SU-DHL-6 (cell line): ENCODE measurements at regions not wholly inside any gene's neighbourhood (a gene's known extent, or its start where the extent isn't known, plus 50 kb on each side); places are given as distances from the start of the nearest gene placed in this dataset.
"Not testable (repeated sequence)": the region's sequence is repeated elsewhere in the genome, so short reads cannot be mapped to it uniquely, and the experiment has no call there.

Experiments
- CTCF ChIP-seq: fragments of 200-600 bp; sonication (generic); IDR thresholded peaks from one replicate; pipeline ENCODE4 v1.5.1; 2017; ENCODE audit warnings: antibody characterized with exemption, mild to moderate bottlenecking, low read length, moderate library complexity; ENCODE audit not compliant: insufficient read depth, poor library complexity, severe bottlenecking
- EZH2phosphoT487 ChIP-seq: fragments of 200-600 bp; sonication (generic), shearing (Covaris generic); conservative IDR thresholded peaks from 2 replicates; pipeline ENCODE4 v1.6.1; 2018; ENCODE audit warnings: mild to moderate bottlenecking, antibody characterized with exemption, low read length, moderate library complexity, mixed read lengths

GRCh38 chr14:105917136-105917932 lies 391.0 kb downstream of the TMEM121 start:
- not testable (repeated sequence) for TF ChIP-seq CTCF, EZH2phosphoT487
